NCI-H2029 treated with DMSO at 0.1 percent for 48 hours (cell line): ENCODE measurements at regions not wholly inside any gene's neighbourhood (a gene's known extent, or its start where the extent isn't known, plus 50 kb on each side); places are given as distances from the start of the nearest gene placed in this dataset.

Source experiments
- DNase-seq: peaks from one replicate; lab custom pipeline; 2025; lab: John Stamatoyannopoulos, UW

DNA sequence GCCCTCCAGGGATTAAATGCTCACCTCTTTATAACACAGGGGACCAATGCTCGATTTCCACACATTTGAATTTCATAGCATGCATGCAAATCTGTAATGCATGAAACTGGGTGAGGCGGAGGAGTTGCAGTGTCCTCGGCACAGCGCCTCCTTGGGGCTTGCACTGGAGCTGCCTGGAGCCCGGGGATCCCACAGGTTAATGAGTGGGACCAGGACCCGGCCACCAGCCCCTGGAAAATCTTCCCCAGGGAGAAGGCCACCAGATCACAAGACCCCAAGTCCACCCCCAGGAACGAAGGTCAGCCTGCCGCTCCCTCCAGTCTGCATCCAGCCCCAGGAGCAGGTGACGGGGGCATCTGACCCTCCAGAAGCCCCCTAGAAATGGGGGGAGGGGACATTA lies 119.1 kb downstream of the MN1 start:
- no peak for DNase-seq

DNA sequence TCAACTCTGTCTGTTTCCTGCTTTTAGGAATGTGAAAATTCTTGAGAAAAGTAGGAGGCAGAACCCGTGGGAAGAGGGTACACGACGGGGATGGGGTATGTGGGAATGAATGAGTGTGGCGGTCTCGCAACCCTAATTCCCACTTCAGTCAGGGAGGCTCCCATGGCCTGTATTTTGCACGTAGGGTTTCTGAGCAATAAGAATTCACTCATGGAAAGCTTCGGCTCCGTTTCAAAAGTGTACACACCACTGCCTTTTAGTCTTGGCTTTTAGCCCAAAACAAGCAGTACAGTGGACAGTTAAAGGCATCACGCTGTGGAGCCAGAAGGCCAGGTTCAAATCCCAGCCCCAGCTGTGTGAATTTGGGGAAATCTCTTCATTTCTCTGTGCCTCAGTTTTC lies 116.7 kb downstream of the MN1 start:
- no peak for DNase-seq

DNA sequence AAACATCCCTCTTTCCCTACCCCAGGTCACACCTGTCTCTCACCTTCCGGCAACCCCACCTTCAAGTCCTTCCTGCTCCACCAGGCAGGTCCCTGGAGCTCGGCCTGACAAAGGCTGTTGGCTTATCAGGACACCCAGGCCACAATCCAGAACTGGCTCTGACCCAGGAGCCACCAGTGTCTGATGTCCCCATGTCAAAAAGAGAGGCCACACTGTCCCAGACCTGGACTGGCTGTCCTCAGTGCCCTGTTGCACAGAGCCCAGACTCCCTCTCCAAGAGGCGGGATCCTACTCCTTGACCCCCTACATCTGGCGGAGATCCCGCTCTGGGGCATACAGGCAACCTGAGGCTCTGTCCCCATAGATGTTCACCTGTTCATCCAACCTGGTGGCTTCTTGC lies 116.0 kb downstream of the MN1 start:
- no peak for DNase-seq

DNA sequence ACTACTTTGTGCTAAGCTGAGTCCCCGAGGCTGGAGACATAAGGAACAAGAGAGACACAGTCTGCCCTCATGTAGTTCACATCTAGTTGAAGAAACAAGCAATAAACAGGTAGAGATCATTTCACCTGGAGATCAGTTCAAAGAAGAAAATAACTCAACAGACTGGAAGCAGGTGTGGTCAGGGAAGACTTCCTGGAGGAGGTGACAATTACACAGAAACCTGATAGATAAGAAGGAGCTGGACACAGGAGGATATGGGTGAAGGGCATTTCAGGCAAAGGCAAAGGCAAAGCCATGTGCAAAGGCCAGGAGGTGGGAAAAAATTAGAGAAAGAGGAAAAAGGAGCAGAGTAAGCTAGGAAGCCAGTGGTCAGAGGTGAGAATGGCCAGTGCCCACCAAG lies 115.6 kb downstream of the MN1 start:
- DNase-seq = no peak

DNA sequence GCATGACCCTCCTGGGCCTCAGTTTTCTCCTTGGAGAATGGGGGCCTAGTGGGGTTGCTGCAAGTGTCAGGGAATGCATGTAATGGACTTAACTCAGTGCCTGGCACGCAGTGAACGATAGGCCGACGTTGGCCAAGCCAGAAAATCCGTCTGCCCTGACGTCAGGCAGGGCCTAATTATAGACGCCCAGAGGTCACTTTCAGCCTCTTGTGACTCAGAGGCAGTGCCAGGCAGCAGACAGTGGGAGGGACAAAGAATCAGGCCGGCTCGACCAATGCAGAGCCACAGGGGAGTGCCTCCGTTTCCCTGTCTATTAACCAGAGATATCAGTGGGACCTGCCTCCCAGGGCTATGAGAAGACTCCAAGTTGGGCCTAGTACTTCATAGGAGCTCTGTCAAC lies 115.0 kb downstream of the MN1 start:
- no peak for DNase-seq

DNA sequence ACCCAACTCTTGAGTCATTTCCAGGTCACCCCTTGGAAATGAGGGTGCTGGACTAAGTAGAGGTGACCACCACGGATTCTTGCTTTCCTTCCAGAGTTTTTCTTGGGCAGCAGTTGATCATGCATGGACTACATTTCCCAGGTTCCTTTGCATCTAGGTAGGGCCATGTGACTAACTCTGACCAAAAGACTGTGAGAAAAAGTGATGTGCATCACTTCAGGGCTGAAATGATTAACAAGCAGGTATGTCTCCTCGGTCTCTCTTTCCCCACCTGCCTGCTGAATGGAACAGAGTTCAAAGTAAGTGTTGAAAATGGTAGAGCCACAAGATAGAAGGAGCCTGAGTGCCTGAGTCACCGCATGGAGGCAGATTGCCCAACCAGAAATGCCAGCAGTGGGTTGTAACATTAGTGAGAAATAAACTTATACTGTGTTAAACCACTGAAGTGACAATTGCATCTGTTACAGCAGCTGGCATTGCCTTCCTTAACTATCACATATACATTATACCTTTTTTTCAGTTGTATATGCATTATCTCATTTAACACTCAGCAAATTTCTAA lies 113.5 kb downstream of the MN1 start:
- no peak for DNase-seq

DNA sequence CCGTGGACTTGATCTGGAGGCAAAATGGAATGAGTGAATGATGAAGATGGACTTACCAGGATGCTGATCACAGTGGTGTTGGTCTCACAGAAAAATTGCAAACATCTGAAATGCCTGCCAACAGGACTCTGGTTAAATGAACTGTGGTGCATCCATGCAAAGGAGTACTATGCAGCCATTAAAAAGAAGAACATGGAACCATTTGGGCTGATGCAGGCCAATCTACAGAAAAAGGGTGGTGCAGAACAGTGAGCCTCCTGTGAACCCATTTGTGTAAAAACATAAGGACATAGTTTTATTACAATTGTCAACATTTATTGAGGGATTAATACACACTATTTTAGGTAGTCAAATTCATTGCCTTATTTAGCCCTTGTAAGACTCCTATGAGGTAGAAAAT lies 111.9 kb downstream of the MN1 start:
- no peak for DNase-seq

DNA sequence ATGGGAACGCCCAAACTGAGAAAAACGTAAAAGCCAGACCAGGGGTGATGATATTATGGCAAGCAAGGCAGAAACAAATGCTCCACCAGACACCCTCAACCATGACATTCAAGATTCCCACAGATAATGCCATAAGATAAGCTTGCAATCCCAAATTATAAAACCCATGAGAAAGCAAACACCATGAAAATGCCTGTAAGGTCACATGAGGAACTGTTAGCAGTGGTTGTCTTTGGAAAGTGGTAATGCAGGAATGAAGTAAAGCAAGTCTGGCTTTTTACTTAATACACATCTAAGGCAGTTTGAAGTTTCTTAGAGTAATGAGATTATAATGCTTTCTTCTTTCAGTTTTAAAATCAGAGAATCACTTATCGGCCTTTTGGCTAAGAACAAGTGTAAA lies 111.0 kb downstream of the MN1 start:
- DNase-seq = no peak

DNA sequence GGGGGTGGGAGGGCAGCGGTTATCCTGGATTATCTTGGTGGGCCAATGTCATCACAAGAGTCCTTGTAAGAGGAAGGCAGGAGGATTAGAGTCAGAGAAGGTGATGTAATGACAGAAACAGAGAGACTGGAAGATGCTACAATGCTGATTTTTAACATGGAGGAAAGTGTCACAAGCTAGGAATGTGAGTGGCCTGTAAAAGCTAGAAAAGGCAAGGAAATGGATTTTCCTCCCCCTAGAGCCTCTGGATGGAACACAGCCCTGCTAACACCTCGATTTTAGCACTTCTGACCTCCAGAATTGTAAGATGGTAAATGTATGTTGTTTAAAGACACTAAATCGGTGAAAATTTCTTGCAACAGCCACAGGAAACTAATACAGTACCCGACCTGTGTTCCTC lies 109.3 kb downstream of the MN1 start:
- no peak for DNase-seq

DNA sequence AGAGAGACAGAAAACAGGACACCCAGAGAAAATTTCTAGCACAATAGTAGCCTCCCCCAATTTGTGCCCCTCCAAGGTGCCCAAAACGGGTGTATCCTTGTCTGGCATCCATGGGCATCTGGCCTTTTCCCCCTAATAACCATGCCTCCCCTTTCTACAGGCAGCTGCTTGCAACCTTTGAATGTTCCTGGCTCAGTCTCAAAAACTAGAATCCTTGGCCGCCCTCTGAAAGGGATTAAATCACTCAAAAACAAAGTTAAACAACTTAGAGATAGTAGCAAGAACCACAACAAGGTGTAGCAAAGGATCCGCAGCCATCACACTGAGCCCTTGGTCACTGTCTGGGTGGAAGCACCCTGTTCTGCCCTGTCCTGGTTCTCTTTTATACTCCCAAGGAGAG lies 105.6 kb downstream of the MN1 start:
- no peak for DNase-seq

DNA sequence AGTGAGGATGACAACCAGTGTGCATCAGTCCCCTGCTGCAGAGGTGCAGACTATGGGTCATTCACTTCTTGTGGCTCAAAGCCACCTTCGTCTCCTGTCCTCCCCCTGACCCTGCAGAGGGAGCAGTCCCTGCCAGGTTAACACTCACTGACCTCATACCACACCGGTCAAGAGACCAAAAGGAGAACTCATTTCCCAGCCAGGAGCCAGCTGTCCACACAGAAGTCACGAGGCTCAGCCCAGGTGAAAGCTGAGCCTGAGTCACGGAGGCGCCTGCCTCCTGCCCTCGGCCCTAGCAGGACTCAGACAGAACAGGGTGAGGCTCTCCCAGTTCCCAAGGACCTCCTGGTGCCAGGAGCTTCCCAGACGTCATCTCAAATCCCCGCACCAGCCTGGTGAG lies 103.7 kb downstream of the MN1 start:
- DNase-seq = no peak
